Uterus (tissue), 3 donors: ENCODE measurements at regions not wholly inside any gene's neighbourhood (a gene's known extent, or its start where the extent isn't known, plus 50 kb on each side); places are given as distances from the start of the nearest gene placed in this dataset.

Experiments
- DNase-seq, 2 donors: peaks; one replicate each; pipeline ENCODE4 v3.0.0-alpha.2; 2019 to 2020
- H3K27ac ChIP-seq, 2 donors: fragments of 200-600 bp; sonication (generic); 1 replicate in 1 of 2; 2 replicates in 1 of 2; pipeline ENCODE4 v1.5.1; 2016 to 2018
- H3K27me3 ChIP-seq, 2 donors: fragments of 200-600 bp; sonication (generic); one replicate each; pipeline ENCODE4 v1.5.1; 2018 to 2019; ENCODE audit warnings: control low read depth in 1 of 2
- H3K36me3 ChIP-seq, 2 donors: fragments of 200-600 bp; sonication (generic); one replicate each; pipeline ENCODE4 v1.5.1; 2019; ENCODE audit warnings: control low read depth in 1 of 2
- H3K4me1 ChIP-seq, 2 donors: fragments of 200-600 bp; sonication (generic); one replicate each; pipeline ENCODE4 v1.5.1; 2018 to 2019; ENCODE audit warnings: control low read depth in 1 of 2
- H3K4me3 ChIP-seq, 2 donors: fragments of 200-600 bp; sonication (generic); 1 replicate in 1 of 2; 2 replicates in 1 of 2; pipeline ENCODE4 v1.5.1; 2018 to 2019; ENCODE audit warnings: mild to moderate bottlenecking in 1 of 2
- H3K9me3 ChIP-seq, 2 donors: fragments of 200-600 bp; sonication (generic); one replicate each; pipeline ENCODE4 v1.5.1; 2019; ENCODE audit warnings: control low read depth in 1 of 2
- CTCF ChIP-seq, 4 experiments: fragments of 200-600 bp in 2 of 4; fragments of 450-650 bp in 2 of 4; sonication (generic) in 2 of 4; IDR thresholded peaks; one replicate each; pipeline ENCODE4 v1.5.1; 2016 to 2019; ENCODE audit warnings: antibody characterized with exemption in 4 of 4, mild to moderate bottlenecking in 2 of 4, moderate library complexity in 1 of 4
- POLR2A ChIP-seq, 2 donors: fragments of 450-650 bp; IDR thresholded peaks; one replicate each; pipeline ENCODE4 v1.6.1; 2016; ENCODE audit warnings: antibody characterized with exemption in 2 of 2, mild to moderate bottlenecking in 1 of 2, moderate library complexity in 1 of 2
- intact Hi-C: fragments of 100-400 bp; cut with DNase I; formaldehyde crosslinking; loops from one replicate; pipeline ENCODE4 v1.15.1; 2023; ENCODE audit warnings: low total_unique reads
- donor health status: DM: yes; HTN: yes; CAD: no.

- H3K9me3 ChIP-seq: no peaks in the 10 kb centered on the region
- H3K4me1 ChIP-seq: no peaks in the 10 kb centered on the region
- no peaks in the 10 kb centered on the region for H3K27me3 ChIP-seq
- TF ChIP-seq POLR2A (IDR thresholded peaks at IDR 0.05): no peak
- H3K36me3 ChIP-seq: no peaks in the 10 kb centered on the region
- no peak for DNase-seq
- H3K27ac ChIP-seq: no peak overlapping the region
- intact Hi-C loops: no loop called here
- H3K4me3 ChIP-seq: no peak overlapping the region
Measured at GRCh38 chr19:28465371-28466086, 747.4 kb downstream of the UQCRFS1 start.

DNA sequence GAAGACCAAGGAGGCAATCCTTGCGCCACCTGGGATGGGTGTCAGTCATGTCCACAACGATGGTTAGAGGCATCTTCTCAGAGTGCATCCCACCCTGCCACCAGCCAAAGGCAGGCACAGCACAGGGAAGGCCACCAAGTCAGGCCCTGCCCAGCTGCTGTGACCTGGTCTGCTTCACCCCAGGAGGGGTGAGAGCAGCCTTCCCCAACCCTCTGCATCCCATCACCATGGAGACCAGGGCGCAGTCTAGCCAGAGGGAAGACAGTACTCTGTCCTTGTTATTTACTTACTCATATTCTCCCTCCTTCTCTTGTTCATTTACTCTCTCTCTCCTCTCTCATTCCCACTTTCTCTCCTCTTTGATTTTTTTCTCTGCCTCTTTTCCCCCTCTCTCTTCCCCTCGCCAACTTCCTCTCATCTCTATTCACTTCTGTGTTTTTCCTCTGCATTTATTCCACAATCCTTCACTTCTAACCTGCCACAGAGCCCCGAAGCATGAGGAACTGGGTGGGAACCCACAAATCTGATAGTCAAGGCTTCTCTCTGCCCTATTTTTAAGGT is 749.4 kb downstream of the UQCRFS1 start:
- Histone ChIP-seq H3K9me3 (no peaks in the 10 kb centered on the region), H3K36me3 (no peaks in the 10 kb centered on the region), H3K4me1 (no peaks in the 10 kb centered on the region), H3K27me3 (no peaks in the 10 kb centered on the region), H3K4me3 (no peak overlapping the region), H3K27ac (no peak overlapping the region)
- DNase-seq: no peak
- intact Hi-C loops: no loop called here
- TF ChIP-seq POLR2A (IDR thresholded peaks at IDR 0.05) (no peak), CTCF (IDR thresholded peaks at IDR 0.05) (no peak)

DNA sequence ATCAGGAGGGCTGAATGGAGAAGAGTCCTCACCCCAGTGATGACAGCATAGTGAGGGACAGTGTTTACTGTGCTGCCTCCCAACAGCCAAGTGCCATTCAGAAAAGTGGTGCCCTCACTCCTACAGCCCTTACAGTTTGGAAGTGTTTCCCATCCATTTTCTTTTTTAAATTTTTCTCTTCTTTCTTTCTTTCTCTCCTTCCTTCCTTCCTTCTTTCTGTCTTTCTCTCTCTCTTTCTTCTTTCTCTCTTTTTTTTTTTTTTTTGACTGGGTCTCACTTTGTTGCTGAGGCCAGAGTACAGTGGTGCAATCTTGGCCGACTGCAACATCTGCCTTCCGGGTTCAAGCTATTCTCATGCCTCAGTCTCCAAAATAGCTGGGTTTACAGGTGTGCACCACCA is 755.3 kb downstream of the UQCRFS1 start:
- Histone ChIP-seq H3K4me1 (no peaks in the 10 kb centered on the region), H3K4me3 (no peak overlapping the region), H3K27me3 (no peaks in the 10 kb centered on the region), H3K27ac (no peak overlapping the region), H3K9me3 (no peaks in the 10 kb centered on the region), H3K36me3 (no peaks in the 10 kb centered on the region)
- no peak for TF ChIP-seq POLR2A (IDR thresholded peaks at IDR 0.05)
- TF ChIP-seq CTCF (IDR thresholded peaks at IDR 0.05): no peak
- DNase-seq: no peak
- intact Hi-C loops: no loop called here

DNA sequence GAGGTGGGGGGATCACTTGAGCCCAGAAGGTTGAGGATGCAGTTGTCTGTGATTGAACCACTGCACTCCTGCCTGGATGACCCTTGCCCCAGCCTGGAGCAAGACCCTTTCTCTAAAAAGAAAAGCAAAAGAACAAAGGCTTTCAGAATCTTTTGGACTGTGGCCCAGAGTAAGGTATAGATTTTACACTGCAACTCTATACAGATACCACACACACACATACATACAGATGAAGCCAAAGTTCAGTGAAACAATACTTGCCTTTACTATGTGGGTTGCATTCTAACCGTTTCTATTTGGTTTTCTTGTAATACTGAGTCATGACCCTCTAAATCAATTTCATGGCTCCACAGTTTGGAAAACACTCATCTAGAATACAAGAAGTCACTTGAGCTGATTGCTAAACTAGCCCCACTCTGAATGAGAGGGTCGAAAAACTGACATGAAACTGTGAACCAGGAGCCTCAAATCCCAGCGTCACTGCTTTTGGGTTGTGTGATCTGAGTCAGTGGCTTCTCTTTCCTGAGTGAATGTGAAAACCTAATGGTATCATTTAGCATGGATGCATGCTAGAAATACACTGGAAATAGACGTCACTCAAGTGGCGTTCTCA is 756.1 kb downstream of the UQCRFS1 start:
- no peaks in the 10 kb centered on the region for H3K27me3 ChIP-seq
- no peak for TF ChIP-seq CTCF (IDR thresholded peaks at IDR 0.05)
- no peak for TF ChIP-seq POLR2A (IDR thresholded peaks at IDR 0.05)
- intact Hi-C loops: no loop called here

DNA sequence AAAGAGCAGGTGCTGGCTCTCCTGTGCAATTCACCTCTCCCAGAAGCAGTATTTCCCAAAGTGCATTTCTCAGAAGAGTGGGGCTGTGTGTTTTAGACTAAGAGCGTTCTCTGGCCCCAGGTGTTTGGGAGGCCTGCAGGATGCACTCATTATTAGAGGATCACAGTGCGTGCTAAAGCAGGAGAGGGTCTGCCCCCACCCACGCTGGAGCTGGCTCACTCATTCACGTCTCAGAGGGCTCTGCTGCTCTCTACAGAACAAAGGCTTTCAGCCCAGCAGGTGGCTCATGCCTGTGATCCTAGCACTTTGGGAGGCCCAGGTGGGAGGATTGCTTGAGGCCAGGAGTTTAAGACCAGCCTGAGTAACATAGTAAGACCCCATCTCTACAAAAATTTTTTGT is 756.7 kb downstream of the UQCRFS1 start:
- intact Hi-C loops: no loop called here
- Histone ChIP-seq H3K27ac (no peak overlapping the region), H3K36me3 (no peaks in the 10 kb centered on the region), H3K9me3 (no peaks in the 10 kb centered on the region), H3K4me3 (no peak overlapping the region), H3K27me3 (no peaks in the 10 kb centered on the region), H3K4me1 (no peaks in the 10 kb centered on the region)
- TF ChIP-seq POLR2A (IDR thresholded peaks at IDR 0.05) (no peak), CTCF (IDR thresholded peaks at IDR 0.05) (no peak)
- DNase-seq: no peak

More for the DNA sequence above, 756.1 kb downstream of the UQCRFS1 start:
- Histone ChIP-seq H3K4me1 (no peaks in the 10 kb centered on the region), H3K4me3 (no peak overlapping the region), H3K9me3 (no peaks in the 10 kb centered on the region), H3K36me3 (no peaks in the 10 kb centered on the region), H3K27ac (no peak overlapping the region)
- no peak for DNase-seq
